ENCODE measurements at regions not wholly inside any gene's neighbourhood (a gene's known extent, or its start where the extent isn't known, plus 50 kb on each side); places are given as distances from the start of the nearest gene placed in this dataset.

GRCh38 chr21:39123375-39123774 is 59.9 kb downstream of the PSMG1 start:
- TF ChIP-seq POLR2AphosphoS5 (IDR thresholded peaks at IDR 0.05; ENCODE audit: borderline replicate concordance, low read depth, low read length) (no peak), EZH2 (IDR thresholded peaks at IDR 0.05) (no peak)
